Mesendoderm (in vitro differentiated cells): ENCODE measurements at regions not wholly inside any gene's neighbourhood (a gene's known extent, or its start where the extent isn't known, plus 50 kb on each side); places are given as distances from the start of the nearest gene placed in this dataset.

ENCODE experiments used
- DNase-seq: peaks from one replicate; pipeline ENCODE4 v3.0.0; 2013
- H2AK5ac ChIP-seq: 2 replicates; pipeline ENCODE4 v1.6.1; 2013; ENCODE audit warnings: low read length, inconsistent platforms
- H2BK120ac ChIP-seq: 2 replicates; pipeline ENCODE4 v1.6.1; 2013; ENCODE audit warnings: low read depth, mild to moderate bottlenecking, low read length, moderate library complexity, mixed read lengths
- H2BK15ac ChIP-seq: replicated peaks from 2 replicates; pipeline ENCODE4 v1.6.1; 2013; ENCODE audit warnings: low read depth, mild to moderate bottlenecking, moderate library complexity
- H2BK5ac ChIP-seq: 2 replicates; pipeline ENCODE4 v1.6.1; 2013; ENCODE audit warnings: low read length, inconsistent platforms
- H3K18ac ChIP-seq: 2 replicates; pipeline ENCODE4 v1.6.1; 2013; ENCODE audit warnings: mild to moderate bottlenecking, low read length, mixed read lengths
- H3K23ac ChIP-seq: one replicate; pipeline ENCODE4 v1.6.1; 2013; ENCODE audit warnings: low read length
- H3K27ac ChIP-seq: 2 replicates; pipeline ENCODE4 v1.5.1; 2013; ENCODE audit warnings: low read depth, mild to moderate bottlenecking, inconsistent platforms, low read length, moderate library complexity
- H3K27me3 ChIP-seq: 2 replicates; pipeline ENCODE4 v1.6.1; 2013; ENCODE audit warnings: low read length, control low read depth, mild to moderate bottlenecking, inconsistent platforms; ENCODE audit not compliant: insufficient read depth, poor library complexity
- H3K36me3 ChIP-seq: 2 replicates; pipeline ENCODE4 v1.6.1; 2013; ENCODE audit warnings: low read length, inconsistent platforms; ENCODE audit not compliant: control insufficient read depth, insufficient read depth
- H3K4ac ChIP-seq: one replicate; pipeline ENCODE4 v1.6.1; 2013; ENCODE audit warnings: low read depth, mild to moderate bottlenecking, low read length, moderate library complexity
- H3K4me1 ChIP-seq: 2 replicates; pipeline ENCODE4 v1.6.1; 2013; ENCODE audit warnings: low read depth, low read length, inconsistent platforms; ENCODE audit not compliant: control insufficient read depth
- H3K4me2 ChIP-seq: 2 replicates; pipeline ENCODE4 v1.6.1; 2013; ENCODE audit warnings: low read length
- H3K4me3 ChIP-seq: 2 replicates; pipeline ENCODE4 v1.5.1; 2013; ENCODE audit warnings: mild to moderate bottlenecking, low read length
- H3K56ac ChIP-seq: one replicate; pipeline ENCODE4 v1.6.1; 2013; ENCODE audit warnings: low read length
- H3K79me1 ChIP-seq: 2 replicates; pipeline ENCODE4 v1.6.1; 2013; ENCODE audit warnings: low read length, inconsistent platforms
- H3K79me2 ChIP-seq: 2 replicates; pipeline ENCODE4 v1.6.1; 2013; ENCODE audit warnings: mild to moderate bottlenecking, low read length; ENCODE audit not compliant: control insufficient read depth, insufficient read depth
- H3K9ac ChIP-seq: 2 replicates; pipeline ENCODE4 v1.6.1; 2013; ENCODE audit warnings: low read length, inconsistent platforms
- H4K5ac ChIP-seq: one replicate; pipeline ENCODE4 v1.6.1; 2013; ENCODE audit warnings: low read length
- H4K8ac ChIP-seq: one replicate; pipeline ENCODE4 v1.6.1; 2013; ENCODE audit warnings: low read depth, mild to moderate bottlenecking, control low read depth, low read length, moderate library complexity
- WGBS: extraction: QIAGEN DNeasy Blood & Tissue Kit; methylation state at CpG from one replicate; pipeline ENCODE4 v1.1.7; 2013; ENCODE audit warnings: low lambda C conversion rate, missing lambda C conversion rate; ENCODE audit not compliant: insufficient coverage; ENCODE audit errors: extremely low coverage; 5-methylcytosine and 5-hydroxymethylcytosine counted together

DNA sequence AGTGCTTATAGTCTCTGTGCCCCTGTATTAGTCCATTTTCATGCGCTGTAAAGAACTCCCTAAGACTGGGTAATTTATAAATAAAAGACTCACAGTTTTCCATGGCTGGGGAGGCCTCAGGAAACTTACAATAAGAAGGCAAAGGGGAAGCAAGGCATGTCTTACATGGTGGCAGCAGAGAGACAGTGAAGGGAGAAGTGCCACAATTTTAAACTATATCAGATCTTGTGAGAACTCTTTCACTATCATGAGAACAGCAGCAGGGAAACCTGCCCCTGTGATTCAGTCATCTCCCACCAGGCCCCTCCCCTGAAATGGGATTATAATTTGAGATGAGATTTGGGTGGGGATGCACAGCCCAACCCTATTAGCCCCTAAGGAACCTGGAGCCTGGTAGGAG, 243.2 kb downstream of the EDEM1 start:
- H3K9ac ChIP-seq: no peak overlapping the region
- H2BK15ac ChIP-seq: no peak overlapping the region
- H2BK120ac ChIP-seq: no peak overlapping the region
- no peaks in the 10 kb centered on the region for H3K4me1 ChIP-seq
- H3K27ac ChIP-seq: no peak overlapping the region
- no peak overlapping the region for H2BK5ac ChIP-seq
- H3K27me3 ChIP-seq: no peaks in the 10 kb centered on the region
- no peaks in the 10 kb centered on the region for H3K79me2 ChIP-seq
- H3K79me1 ChIP-seq: no peaks in the 10 kb centered on the region
- WGBS: no CpG with 5 or more reads among the region's 1 CpG
- no peaks in the 10 kb centered on the region for H3K36me3 ChIP-seq
- H3K4me2 ChIP-seq: no peak overlapping the region
- H4K5ac ChIP-seq: no peak overlapping the region
- H3K56ac ChIP-seq: no peak overlapping the region
- no peak for DNase-seq
- H3K23ac ChIP-seq: no peak overlapping the region
- no peak overlapping the region for H3K4me3 ChIP-seq
- no peak overlapping the region for H2AK5ac ChIP-seq
- no peak overlapping the region for H3K4ac ChIP-seq
- no peak overlapping the region for H3K18ac ChIP-seq
- no peak overlapping the region for H4K8ac ChIP-seq

- Histone ChIP-seq H3K23ac (no peak overlapping the region), H3K36me3 (no peaks in the 10 kb centered on the region), H3K56ac (no peak overlapping the region), H3K4me1 (no peaks in the 10 kb centered on the region), H3K79me2 (no peaks in the 10 kb centered on the region), H2BK120ac (no peak overlapping the region), H4K5ac (no peak overlapping the region), H3K9ac (no peak overlapping the region), H3K27me3 (no peaks in the 10 kb centered on the region), H2AK5ac (no peak overlapping the region), H3K18ac (no peak overlapping the region), H3K4ac (no peak overlapping the region), H3K27ac (no peak overlapping the region), H2BK15ac (no peak overlapping the region), H3K79me1 (no peaks in the 10 kb centered on the region), H3K4me3 (no peak overlapping the region), H4K8ac (no peak overlapping the region), H2BK5ac (no peak overlapping the region), H3K4me2 (no peak overlapping the region)
- no CpG with 5 or more reads among the region's 4 CpGs for WGBS
- DNase-seq: no peak
These were observed 243.6 kb downstream of the EDEM1 start for GRCh38 chr3:5431146-5431545.

- Histone ChIP-seq H3K79me1 (no peaks in the 10 kb centered on the region), H3K4me2 (no peak overlapping the region), H2BK15ac (no peak overlapping the region), H3K79me2 (no peaks in the 10 kb centered on the region), H3K23ac (no peak overlapping the region), H3K9ac (no peak overlapping the region), H3K36me3 (no peaks in the 10 kb centered on the region), H3K18ac (no peak overlapping the region), H3K56ac (no peak overlapping the region), H3K4me3 (no peak overlapping the region), H3K4ac (no peak overlapping the region), H4K5ac (no peak overlapping the region), H2BK5ac (no peak overlapping the region), H3K27ac (no peak overlapping the region), H2AK5ac (no peak overlapping the region), H4K8ac (no peak overlapping the region), H3K27me3 (no peaks in the 10 kb centered on the region), H3K4me1 (no peaks in the 10 kb centered on the region), H2BK120ac (no peak overlapping the region)
- no peak for DNase-seq
- WGBS: no CpG with 5 or more reads among the region's 5 CpGs
These were observed 244.4 kb downstream of the EDEM1 start for GRCh38 chr3:5431811-5432378.

DNA sequence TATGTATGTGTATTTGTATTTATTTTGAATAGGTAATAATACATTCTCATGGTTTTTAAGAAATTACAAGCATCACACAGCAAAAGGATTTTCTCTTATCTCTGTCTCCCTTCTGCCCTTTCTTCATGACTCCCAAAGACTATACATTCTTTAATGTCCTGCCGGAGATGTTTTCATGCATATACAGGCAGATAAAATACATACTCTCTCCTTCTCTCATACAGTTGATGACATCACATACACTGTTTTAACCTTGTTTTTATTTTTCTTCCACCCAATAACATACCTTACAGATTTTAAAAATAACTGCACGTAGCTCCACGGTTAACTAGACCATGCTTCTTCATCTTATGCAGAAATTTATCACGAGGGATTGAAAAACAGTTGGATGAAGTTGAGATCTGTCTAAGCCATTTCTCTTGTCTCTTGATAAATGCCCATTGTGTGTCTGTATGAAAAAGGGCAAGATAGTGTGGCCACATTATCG, 249.8 kb downstream of the EDEM1 start:
- H2BK15ac ChIP-seq: no peak overlapping the region
- H3K27me3 ChIP-seq: no peaks in the 10 kb centered on the region
- no peak overlapping the region for H3K4me3 ChIP-seq
- H3K27ac ChIP-seq: no peak overlapping the region
- WGBS: 100% methylated on average over 2 of the region's 5 CpGs
- H4K8ac ChIP-seq: no peak overlapping the region
- H4K5ac ChIP-seq: no peak overlapping the region
- H3K36me3 ChIP-seq: no peaks in the 10 kb centered on the region
- H3K79me1 ChIP-seq: no peaks in the 10 kb centered on the region
- H3K4me2 ChIP-seq: no peak overlapping the region
- no peak overlapping the region for H2BK120ac ChIP-seq
- no peaks in the 10 kb centered on the region for H3K79me2 ChIP-seq
- no peak overlapping the region for H3K18ac ChIP-seq
- H3K23ac ChIP-seq: no peak overlapping the region
- no peak for DNase-seq
- H3K4ac ChIP-seq: no peak overlapping the region
- no peaks in the 10 kb centered on the region for H3K4me1 ChIP-seq
- H3K56ac ChIP-seq: no peak overlapping the region
- no peak overlapping the region for H2AK5ac ChIP-seq
- H3K9ac ChIP-seq: no peak overlapping the region
- H2BK5ac ChIP-seq: no peak overlapping the region

DNA sequence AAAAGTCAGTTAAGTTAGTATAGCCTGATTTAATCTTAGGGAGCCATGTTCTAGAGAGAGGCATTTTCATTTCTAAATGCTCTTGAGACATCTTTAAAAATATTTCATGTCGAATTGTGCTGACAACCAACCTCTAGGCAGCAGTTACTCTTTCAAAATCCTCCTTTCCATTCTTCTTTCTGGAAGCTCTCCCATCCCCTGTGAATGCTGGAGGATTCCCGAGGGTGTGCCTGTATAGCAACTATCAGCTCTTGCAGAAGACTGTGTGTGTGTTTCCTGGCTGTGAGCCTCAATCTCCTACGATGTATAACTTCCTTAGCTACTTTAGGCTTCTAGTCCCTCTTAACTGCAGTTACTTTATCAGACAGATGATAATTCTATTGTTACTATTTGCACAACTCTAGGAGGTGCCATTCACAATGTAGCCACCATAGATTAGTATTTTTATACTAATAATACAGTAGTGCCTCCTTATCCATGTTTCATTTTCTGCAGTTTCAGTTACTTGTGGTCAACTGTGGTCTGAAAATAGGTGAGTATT, 250.3 kb downstream of the EDEM1 start:
- no peak overlapping the region for H3K4me2 ChIP-seq
- H2BK5ac ChIP-seq: no peak overlapping the region
- H3K79me1 ChIP-seq: no peaks in the 10 kb centered on the region
- H2BK120ac ChIP-seq: no peak overlapping the region
- H4K8ac ChIP-seq: no peak overlapping the region
- no peak overlapping the region for H3K9ac ChIP-seq
- H4K5ac ChIP-seq: no peak overlapping the region
- no peaks in the 10 kb centered on the region for H3K36me3 ChIP-seq
- H2AK5ac ChIP-seq: no peak overlapping the region
- WGBS: no CpG with 5 or more reads among the region's 3 CpGs
- H3K27me3 ChIP-seq: no peaks in the 10 kb centered on the region
- H3K56ac ChIP-seq: no peak overlapping the region
- H3K23ac ChIP-seq: no peak overlapping the region
- H3K4me3 ChIP-seq: no peak overlapping the region
- no peak overlapping the region for H3K4ac ChIP-seq
- H3K79me2 ChIP-seq: no peaks in the 10 kb centered on the region
- no peaks in the 10 kb centered on the region for H3K4me1 ChIP-seq
- DNase-seq: no peak
- no peak overlapping the region for H2BK15ac ChIP-seq
- H3K27ac ChIP-seq: no peak overlapping the region
- no peak overlapping the region for H3K18ac ChIP-seq

- Histone ChIP-seq H3K27me3 (no peaks in the 10 kb centered on the region), H3K4me2 (no peak overlapping the region), H3K36me3 (no peaks in the 10 kb centered on the region), H3K27ac (no peak overlapping the region), H3K56ac (no peak overlapping the region), H3K9ac (no peak overlapping the region), H2BK120ac (no peak overlapping the region), H3K23ac (no peak overlapping the region), H3K4ac (no peak overlapping the region), H2BK5ac (no peak overlapping the region), H3K4me1 (no peaks in the 10 kb centered on the region), H3K79me1 (no peaks in the 10 kb centered on the region), H4K5ac (no peak overlapping the region), H3K79me2 (no peaks in the 10 kb centered on the region), H3K18ac (no peak overlapping the region), H3K4me3 (no peak overlapping the region), H4K8ac (no peak overlapping the region), H2BK15ac (no peak overlapping the region), H2AK5ac (no peak overlapping the region)
- no CpG with 5 or more reads among the region's 1 CpG for WGBS
- DNase-seq: no peak
These were observed 253.9 kb downstream of the EDEM1 start for GRCh38 chr3:5441401-5441800.
